ENCODE measurements at regions not wholly inside any gene's neighbourhood (a gene's known extent, or its start where the extent isn't known, plus 50 kb on each side); places are given as distances from the start of the nearest gene placed in this dataset.

DNA sequence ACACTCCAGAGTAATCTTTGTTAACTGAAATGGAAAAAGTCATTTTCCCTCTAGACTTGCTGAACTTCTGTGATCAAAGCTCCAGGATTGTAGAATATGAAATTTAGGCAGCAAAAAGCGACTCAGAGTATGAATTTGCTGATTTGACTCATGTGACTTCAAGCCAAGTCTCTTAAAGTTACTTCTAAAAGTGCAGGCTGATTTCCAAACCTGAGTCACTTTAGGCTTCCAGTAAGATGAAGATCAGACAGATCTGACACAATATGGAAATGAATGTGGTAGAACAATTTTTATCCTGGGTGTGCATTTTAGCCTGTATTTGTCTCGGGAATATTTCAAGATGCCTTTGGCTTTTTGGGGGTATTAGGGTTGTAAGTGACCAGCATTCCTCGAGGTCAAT, 151.0 kb upstream of the TMTC4 start:
- H3K9me1 ChIP-seq (ENCODE audit: control insufficient read depth, insufficient read depth, low read length): no peaks in the 10 kb centered on the region
- H4K20me1 ChIP-seq (replicated peaks; ENCODE audit: control insufficient read depth, insufficient read depth, low read length): no peaks in the 10 kb centered on the region
- H3K4me3 ChIP-seq: no peak overlapping the region
- H3K4me2 ChIP-seq (ENCODE audit: insufficient read depth, low read length): no peak overlapping the region
- no peak for DNase-seq (ENCODE audit: extremely low read depth in 1 of 4, low spot score in 3 of 4)
- BruUV-seq (replicated peaks): no TSS peak
- TF ChIP-seq PHTF2 (CRISPR knock-in tag; IDR thresholded peaks at IDR 0.05) (no peak), ZNF586 (CRISPR knock-in tag; conservative IDR thresholded peaks at IDR 0.05) (no peak), RHOXF2B (CRISPR knock-in tag; conservative IDR thresholded peaks at IDR 0.05) (no peak), SOX6 (IDR thresholded peaks at IDR 0.05) (no peak), ZNF436 (CRISPR knock-in tag; IDR thresholded peaks at IDR 0.05) (no peak), ZZZ3 (IDR thresholded peaks at IDR 0.05) (no peak), ZNF239 (CRISPR knock-in tag; IDR thresholded peaks at IDR 0.05) (no peak), BMI1 (IDR thresholded peaks at IDR 0.05; ENCODE audit: low read length) (no peak), ZNF253 (CRISPR knock-in tag; conservative IDR thresholded peaks at IDR 0.05) (no peak), DACH1 (IDR thresholded peaks at IDR 0.05; ENCODE audit: partially characterized antibody) (no peak)
- no peaks in the 10 kb centered on the region for H3K9me3 ChIP-seq (replicated peaks; ENCODE audit: control insufficient read depth, insufficient read depth, low read depth, low read length)
- 0% methylated on average over 3 of the region's 3 CpGs for WGBS (ENCODE audit: insufficient coverage, low coverage, missing lambda C conversion rate)
- CTCF ChIA-PET (ENCODE audit: low intra/inter-chr PET ratio): no interaction called here
- intact Hi-C loops (cut with micrococcal nuclease) (no loop called here), in situ Hi-C loops (cut with MboI) (no loop called here)
- H3K4me1 ChIP-seq (replicated peaks in 1 of 2; ENCODE audit: control insufficient read depth in 2 of 2, insufficient read depth in 2 of 2, low read length in 2 of 2): no peaks in the 10 kb centered on the region
- no peaks in the 10 kb centered on the region for H3K79me2 ChIP-seq (ENCODE audit: control insufficient read depth, insufficient read depth, low read length)
- H3K27ac ChIP-seq (ENCODE audit: extremely low read depth, low read depth, low read length): no peak overlapping the region
- no peaks in the 10 kb centered on the region for H3K36me3 ChIP-seq (ENCODE audit: control insufficient read depth, insufficient read depth, low read length)
- FAIRE-seq: no peak
- POLR2A ChIA-PET: no interaction called here
- H3K9ac ChIP-seq (ENCODE audit: insufficient read depth in 1 of 2, low read depth in 2 of 2, low read length in 2 of 2): no peak overlapping the region
- no peaks in the 10 kb centered on the region for H3K27me3 ChIP-seq (ENCODE audit: control insufficient read depth in 2 of 2, insufficient read depth in 2 of 2, low read length in 2 of 2)
- no peak for ATAC-seq
- H2AFZ ChIP-seq (ENCODE audit: low read depth, low read length): no peak overlapping the region

DNA sequence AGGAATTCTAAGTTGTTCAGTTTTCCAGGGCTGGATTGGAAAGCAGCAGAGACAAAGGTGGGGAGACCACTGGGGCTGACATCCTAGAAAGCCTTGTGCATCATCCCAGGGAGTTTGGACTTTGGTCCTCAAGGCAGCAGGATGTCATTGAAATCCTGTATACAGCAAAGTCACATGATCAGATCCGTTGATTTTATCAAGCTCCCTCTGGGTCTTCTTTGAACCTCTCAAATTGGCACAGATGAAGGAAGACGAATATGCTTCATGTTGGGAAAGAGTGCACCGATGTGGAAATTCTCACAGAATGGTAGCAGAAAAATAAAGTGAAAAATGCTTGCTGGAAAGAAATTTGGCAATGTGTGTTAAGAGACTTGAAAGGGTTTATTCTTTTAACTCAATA, 149.8 kb upstream of the TMTC4 start:
- Histone ChIP-seq H3K4me2 (ENCODE audit: insufficient read depth, low read length) (no peak overlapping the region), H4K20me1 (replicated peaks; ENCODE audit: control insufficient read depth, insufficient read depth, low read length) (no peaks in the 10 kb centered on the region), H3K4me1 (replicated peaks in 1 of 2; ENCODE audit: control insufficient read depth in 2 of 2, insufficient read depth in 2 of 2, low read length in 2 of 2) (no peaks in the 10 kb centered on the region), H3K4me3 (no peak overlapping the region), H3K79me2 (ENCODE audit: control insufficient read depth, insufficient read depth, low read length) (no peaks in the 10 kb centered on the region), H3K27ac (ENCODE audit: extremely low read depth, low read depth, low read length) (no peak overlapping the region), H3K9ac (ENCODE audit: insufficient read depth in 1 of 2, low read depth in 2 of 2, low read length in 2 of 2) (no peak overlapping the region), H3K9me3 (replicated peaks; ENCODE audit: control insufficient read depth, insufficient read depth, low read depth, low read length) (no peaks in the 10 kb centered on the region), H3K9me1 (ENCODE audit: control insufficient read depth, insufficient read depth, low read length) (no peaks in the 10 kb centered on the region), H3K36me3 (ENCODE audit: control insufficient read depth, insufficient read depth, low read length) (no peaks in the 10 kb centered on the region), H2AFZ (ENCODE audit: low read depth, low read length) (no peak overlapping the region), H3K27me3 (ENCODE audit: control insufficient read depth in 2 of 2, insufficient read depth in 2 of 2, low read length in 2 of 2) (no peaks in the 10 kb centered on the region)
- ATAC-seq (no peak), DNase-seq (ENCODE audit: extremely low read depth in 1 of 4, low spot score in 3 of 4) (no peak), FAIRE-seq (no peak)
- TF ChIP-seq, protein P1, sequence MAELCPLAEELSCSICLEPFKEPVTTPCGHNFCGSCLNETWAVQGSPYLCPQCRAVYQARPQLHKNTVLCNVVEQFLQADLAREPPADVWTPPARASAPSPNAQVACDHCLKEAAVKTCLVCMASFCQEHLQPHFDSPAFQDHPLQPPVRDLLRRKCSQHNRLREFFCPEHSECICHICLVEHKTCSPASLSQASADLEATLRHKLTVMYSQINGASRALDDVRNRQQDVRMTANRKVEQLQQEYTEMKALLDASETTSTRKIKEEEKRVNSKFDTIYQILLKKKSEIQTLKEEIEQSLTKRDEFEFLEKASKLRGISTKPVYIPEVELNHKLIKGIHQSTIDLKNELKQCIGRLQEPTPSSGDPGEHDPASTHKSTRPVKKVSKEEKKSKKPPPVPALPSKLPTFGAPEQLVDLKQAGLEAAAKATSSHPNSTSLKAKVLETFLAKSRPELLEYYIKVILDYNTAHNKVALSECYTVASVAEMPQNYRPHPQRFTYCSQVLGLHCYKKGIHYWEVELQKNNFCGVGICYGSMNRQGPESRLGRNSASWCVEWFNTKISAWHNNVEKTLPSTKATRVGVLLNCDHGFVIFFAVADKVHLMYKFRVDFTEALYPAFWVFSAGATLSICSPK (IDR thresholded peaks at IDR 0.05; ENCODE audit: borderline replicate concordance): no peak
- TF ChIP-seq, protein P2, sequence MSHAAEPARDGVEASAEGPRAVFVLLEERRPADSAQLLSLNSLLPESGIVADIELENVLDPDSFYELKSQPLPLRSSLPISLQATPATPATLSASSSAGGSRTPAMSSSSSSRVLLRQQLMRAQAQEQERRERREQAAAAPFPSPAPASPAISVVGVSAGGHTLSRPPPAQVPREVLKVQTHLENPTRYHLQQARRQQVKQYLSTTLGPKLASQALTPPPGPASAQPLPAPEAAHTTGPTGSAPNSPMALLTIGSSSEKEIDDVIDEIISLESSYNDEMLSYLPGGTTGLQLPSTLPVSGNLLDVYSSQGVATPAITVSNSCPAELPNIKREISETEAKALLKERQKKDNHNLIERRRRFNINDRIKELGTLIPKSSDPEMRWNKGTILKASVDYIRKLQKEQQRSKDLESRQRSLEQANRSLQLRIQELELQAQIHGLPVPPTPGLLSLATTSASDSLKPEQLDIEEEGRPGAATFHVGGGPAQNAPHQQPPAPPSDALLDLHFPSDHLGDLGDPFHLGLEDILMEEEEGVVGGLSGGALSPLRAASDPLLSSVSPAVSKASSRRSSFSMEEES (CRISPR knock-in tag; IDR thresholded peaks at IDR 0.05): peak; percentile 45; the same call in 1 of the 2 replicates
- BruUV-seq (replicated peaks): no TSS peak
- intact Hi-C loops (cut with micrococcal nuclease) (no loop called here), in situ Hi-C loops (cut with MboI) (no loop called here)
- ChIA-PET POLR2A (no interaction called here), CTCF (ENCODE audit: low intra/inter-chr PET ratio) (no interaction called here)
- WGBS (ENCODE audit: insufficient coverage, low coverage, missing lambda C conversion rate): 0% methylated on average over 3 of the region's 3 CpGs
